Adrenal gland (tissue), 9 donors: ENCODE measurements at regions not wholly inside any gene's neighbourhood (a gene's known extent, or its start where the extent isn't known, plus 50 kb on each side); places are given as distances from the start of the nearest gene placed in this dataset.

ENCODE experiments used
- DNase-seq, 7 donors: peaks; one replicate each; pipeline ENCODE4 v3.0.0-alpha.2; 2019 to 2020
- H3K27ac ChIP-seq, 5 donors: fragments of 200-600 bp; sonication (generic) in 4 of 5; 1 replicate in 3 of 5; 2 replicates in 2 of 5; pipeline versions ENCODE4 v1.5.1 to v1.8.0; 2016 to 2020; ENCODE audit warnings: mild to moderate bottlenecking in 1 of 5
- H3K27me3 ChIP-seq: fragments of 200-600 bp; 2 replicates; pipeline ENCODE4 v1.8.0; 2021
- H3K36me3 ChIP-seq, 2 donors: fragments of 200-600 bp; replicated peaks in 1 of 2; 1 replicate in 1 of 2; 2 replicates in 1 of 2; pipeline versions ENCODE4 v1.5.1 to v1.8.0; 2018 to 2022
- H3K4me1 ChIP-seq, 2 donors: fragments of 200-600 bp; replicated peaks in 1 of 2; 1 replicate in 1 of 2; 2 replicates in 1 of 2; pipeline versions ENCODE4 v1.5.1 to v1.8.0; 2018 to 2021
- H3K4me3 ChIP-seq, 4 donors: fragments of 200-600 bp; sonication (generic) in 3 of 4; one replicate each; pipeline ENCODE4 v1.5.1; 2016 to 2018
- H3K9me3 ChIP-seq, 3 donors: fragments of 200-600 bp; sonication (generic) in 1 of 3; replicated peaks in 1 of 3; 1 replicate in 2 of 3; 2 replicates in 1 of 3; pipeline versions ENCODE4 v1.5.1 to v1.8.0; 2016 to 2021
- POLR2A ChIP-seq, 2 donors: fragments of 450-650 bp; IDR thresholded peaks; one replicate each; pipeline ENCODE4 v1.6.1; 2017; ENCODE audit warnings: antibody characterized with exemption in 2 of 2, mild to moderate bottlenecking in 2 of 2, moderate library complexity in 1 of 2
- WGBS, 4 donors: extraction: QIAGEN DNeasy Blood & Tissue Kit in 2 of 4; methylation state at CpG; one replicate each; pipeline versions ENCODE4 v1.1.5 to v1.1.7; 2013 to 2017; 5-methylcytosine and 5-hydroxymethylcytosine counted together
- intact Hi-C, 2 donors: fragments of 100-400 bp; cut with DNase I; formaldehyde crosslinking; loops; one replicate each; pipeline versions ENCODE4 v1.14.1 to v1.15.0; 2022 to 2023
- TF ChIP-seq, protein P1 (sequence below), 6 experiments: fragments of 450-650 bp in 4 of 6; fragments of 200-600 bp in 2 of 6; sonication (generic) in 1 of 6; IDR thresholded peaks; 1 replicate in 5 of 6; 2 replicates in 1 of 6; pipeline versions ENCODE4 v1.5.1 to v1.8.0; 2016 to 2021; ENCODE audit warnings: antibody characterized with exemption in 6 of 6, mild to moderate bottlenecking in 2 of 6, moderate library complexity in 1 of 6
- donor health status: healthy with polysubstance abuse.
- donor health status: Bipolar disorder and iron deficiency.
- donor health status: DM: yes; HTN: yes; CAD: no.
- donor health status: DM: no; HTN: no; CAD: no.
- donor health status: DM: no; HTN: no; CAD: no.

DNA sequence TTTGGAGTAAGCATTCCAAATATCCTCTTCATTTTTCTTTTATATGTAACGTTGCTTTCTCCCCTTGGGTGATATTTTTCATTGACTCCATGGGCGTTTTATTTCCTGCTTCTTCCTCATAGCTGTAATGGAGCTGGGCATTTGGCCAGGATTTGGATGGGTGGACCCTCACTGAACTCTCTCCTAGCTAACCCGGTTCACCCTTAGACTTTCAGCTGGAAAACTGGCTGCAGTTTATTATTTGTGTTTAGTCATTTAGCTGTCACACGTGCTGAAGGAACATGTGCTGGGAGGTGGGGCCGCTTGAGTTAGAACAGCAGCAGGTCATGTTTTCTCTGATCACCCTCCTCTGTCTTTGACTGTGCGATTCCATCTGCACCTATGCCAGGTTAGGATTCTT, 407.6 kb downstream of the ZIC1 start:
- Histone ChIP-seq H3K36me3 (no peaks in the 10 kb centered on the region), H3K27me3 (no peaks in the 10 kb centered on the region), H3K4me3 (no peak overlapping the region), H3K4me1 (no peaks in the 10 kb centered on the region), H3K9me3 (no peaks in the 10 kb centered on the region), H3K27ac (no peak overlapping the region)
- WGBS, 4 donors = 32 to 37% (median 37%) methylated on average over 6 of the region's 6 CpGs
- intact Hi-C loops = no loop called here
- TF ChIP-seq, protein P1, sequence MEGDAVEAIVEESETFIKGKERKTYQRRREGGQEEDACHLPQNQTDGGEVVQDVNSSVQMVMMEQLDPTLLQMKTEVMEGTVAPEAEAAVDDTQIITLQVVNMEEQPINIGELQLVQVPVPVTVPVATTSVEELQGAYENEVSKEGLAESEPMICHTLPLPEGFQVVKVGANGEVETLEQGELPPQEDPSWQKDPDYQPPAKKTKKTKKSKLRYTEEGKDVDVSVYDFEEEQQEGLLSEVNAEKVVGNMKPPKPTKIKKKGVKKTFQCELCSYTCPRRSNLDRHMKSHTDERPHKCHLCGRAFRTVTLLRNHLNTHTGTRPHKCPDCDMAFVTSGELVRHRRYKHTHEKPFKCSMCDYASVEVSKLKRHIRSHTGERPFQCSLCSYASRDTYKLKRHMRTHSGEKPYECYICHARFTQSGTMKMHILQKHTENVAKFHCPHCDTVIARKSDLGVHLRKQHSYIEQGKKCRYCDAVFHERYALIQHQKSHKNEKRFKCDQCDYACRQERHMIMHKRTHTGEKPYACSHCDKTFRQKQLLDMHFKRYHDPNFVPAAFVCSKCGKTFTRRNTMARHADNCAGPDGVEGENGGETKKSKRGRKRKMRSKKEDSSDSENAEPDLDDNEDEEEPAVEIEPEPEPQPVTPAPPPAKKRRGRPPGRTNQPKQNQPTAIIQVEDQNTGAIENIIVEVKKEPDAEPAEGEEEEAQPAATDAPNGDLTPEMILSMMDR (IDR thresholded peaks at IDR 0.05) = no peak
- no peak for TF ChIP-seq POLR2A (IDR thresholded peaks at IDR 0.05)
- peak; percentile 18 to 67 (median 37) for DNase-seq

DNA sequence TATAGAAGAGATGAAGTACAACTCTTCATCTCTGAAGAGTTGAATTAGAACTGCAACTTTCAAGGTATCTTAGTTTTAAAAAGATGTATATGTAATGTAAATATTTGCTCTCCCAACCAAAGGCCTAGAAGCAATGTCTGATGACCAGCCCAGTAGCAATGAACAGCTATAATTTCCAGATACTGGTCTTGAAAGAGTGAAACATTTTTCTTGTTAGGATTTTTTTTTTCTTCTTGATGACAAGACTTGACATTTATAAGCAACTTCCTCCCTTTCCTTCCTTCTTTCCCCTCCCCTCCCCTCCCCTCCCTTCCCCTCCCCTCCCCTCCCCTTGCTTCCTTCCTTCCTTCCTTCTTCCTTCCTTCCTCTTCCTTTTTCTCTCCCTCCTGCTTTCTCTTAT, 423.4 kb downstream of the ZIC1 start:
- no peak for DNase-seq
- Histone ChIP-seq H3K4me1 (no peaks in the 10 kb centered on the region), H3K36me3 (no peaks in the 10 kb centered on the region), H3K27me3 (no peaks in the 10 kb centered on the region), H3K4me3 (no peak overlapping the region), H3K27ac (no peak overlapping the region), H3K9me3 (no peaks in the 10 kb centered on the region)
- intact Hi-C loops = no loop called here
- TF ChIP-seq POLR2A (IDR thresholded peaks at IDR 0.05) = no peak
- TF ChIP-seq, protein P1 (IDR thresholded peaks at IDR 0.05) = no peak

- Histone ChIP-seq H3K4me1 (no peaks in the 10 kb centered on the region), H3K27ac (no peak overlapping the region), H3K36me3 (no peaks in the 10 kb centered on the region), H3K4me3 (no peak overlapping the region), H3K9me3 (no peaks in the 10 kb centered on the region), H3K27me3 (no peaks in the 10 kb centered on the region)
- DNase-seq = no peak
- intact Hi-C loops = no loop called here
- no peak for TF ChIP-seq POLR2A (IDR thresholded peaks at IDR 0.05)
- TF ChIP-seq, protein P1 (IDR thresholded peaks at IDR 0.05) = no peak
Measured at GRCh38 chr3:147836330-147836729, 427.2 kb downstream of the ZIC1 start.

DNA sequence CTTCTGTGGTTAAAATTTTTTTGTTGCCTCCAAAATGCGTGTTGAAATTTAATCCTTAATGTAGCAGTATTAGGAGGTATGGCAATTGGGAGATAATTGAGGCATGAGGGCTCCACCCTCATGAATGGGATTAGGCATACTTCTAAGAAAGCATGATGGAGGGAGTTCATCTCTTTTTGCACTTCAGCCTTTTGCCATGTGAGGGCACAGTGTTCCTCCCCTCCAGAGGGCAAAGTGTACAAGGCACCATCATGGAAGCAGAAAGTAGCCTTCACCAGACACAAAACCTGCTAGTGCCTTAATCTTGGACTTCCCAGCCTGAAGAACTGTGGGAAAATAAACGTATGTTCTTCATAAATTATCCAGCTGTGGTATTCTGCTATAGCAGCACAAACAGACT, 429.5 kb downstream of the ZIC1 start:
- Histone ChIP-seq H3K27ac (no peak overlapping the region), H3K4me1 (no peaks in the 10 kb centered on the region), H3K4me3 (no peak overlapping the region), H3K36me3 (no peaks in the 10 kb centered on the region), H3K27me3 (no peaks in the 10 kb centered on the region), H3K9me3 (no peaks in the 10 kb centered on the region)
- 59 to 76% (median 66%) methylated on average over 2 of the region's 2 CpGs for WGBS, 4 donors
- DNase-seq = no peak
- intact Hi-C loops = no loop called here
- no peak for TF ChIP-seq POLR2A (IDR thresholded peaks at IDR 0.05)
- TF ChIP-seq, protein P1 (IDR thresholded peaks at IDR 0.05) = no peak
